GM10266 (cell line): ENCODE measurements at regions not wholly inside any gene's neighbourhood (a gene's known extent, or its start where the extent isn't known, plus 50 kb on each side); places are given as distances from the start of the nearest gene placed in this dataset.

Experiments used
- DNase-seq: peaks from one replicate; pipeline ENCODE4 v3.0.0; 2012; ENCODE audit errors: extremely low spot score
- TF ChIP-seq, protein P1 (sequence below): IDR thresholded peaks from 2 replicates; pipeline ENCODE4 v1.5.1; 2012; ENCODE audit warnings: mild to moderate bottlenecking, low read depth; ENCODE audit not compliant: control insufficient read depth, insufficient read depth; ENCODE audit errors: missing control alignments

DNA sequence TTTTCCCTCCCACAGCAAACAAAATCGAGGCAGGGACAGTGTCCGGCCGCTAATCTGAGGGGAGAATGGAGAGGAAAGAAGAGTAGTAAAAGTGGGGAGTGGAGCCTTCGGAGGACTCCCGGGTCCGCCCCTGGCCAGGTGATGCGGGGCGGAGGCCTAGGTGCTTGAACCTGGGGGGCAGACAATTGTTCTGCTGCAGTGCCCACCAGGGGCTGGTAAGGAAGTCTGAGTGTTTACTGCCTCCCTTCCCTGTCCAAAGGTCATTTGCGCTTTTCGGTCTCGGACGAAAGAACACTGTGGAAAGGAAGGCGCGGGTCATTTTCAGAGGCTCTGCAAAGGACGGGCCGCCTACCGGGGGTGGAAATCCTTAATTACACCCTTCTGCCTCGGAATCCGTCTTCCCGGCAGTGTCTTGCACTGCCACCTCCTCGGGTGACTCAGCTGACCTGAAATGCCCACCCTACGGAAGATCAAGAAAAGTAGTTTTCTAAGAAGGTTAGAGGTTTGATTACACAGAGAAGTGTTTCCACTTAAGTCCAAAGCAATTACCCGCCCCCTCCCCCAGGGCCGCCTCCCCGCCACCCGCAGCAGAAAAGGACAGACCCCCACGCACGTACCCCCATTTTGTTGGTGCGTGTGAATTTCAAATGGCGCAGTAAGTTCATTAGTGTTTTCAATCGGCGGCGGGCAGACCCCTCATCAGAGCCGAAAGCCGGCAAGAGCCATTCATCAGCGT, 99.9 kb upstream of the TENM3 start:
- TF ChIP-seq, protein P1, sequence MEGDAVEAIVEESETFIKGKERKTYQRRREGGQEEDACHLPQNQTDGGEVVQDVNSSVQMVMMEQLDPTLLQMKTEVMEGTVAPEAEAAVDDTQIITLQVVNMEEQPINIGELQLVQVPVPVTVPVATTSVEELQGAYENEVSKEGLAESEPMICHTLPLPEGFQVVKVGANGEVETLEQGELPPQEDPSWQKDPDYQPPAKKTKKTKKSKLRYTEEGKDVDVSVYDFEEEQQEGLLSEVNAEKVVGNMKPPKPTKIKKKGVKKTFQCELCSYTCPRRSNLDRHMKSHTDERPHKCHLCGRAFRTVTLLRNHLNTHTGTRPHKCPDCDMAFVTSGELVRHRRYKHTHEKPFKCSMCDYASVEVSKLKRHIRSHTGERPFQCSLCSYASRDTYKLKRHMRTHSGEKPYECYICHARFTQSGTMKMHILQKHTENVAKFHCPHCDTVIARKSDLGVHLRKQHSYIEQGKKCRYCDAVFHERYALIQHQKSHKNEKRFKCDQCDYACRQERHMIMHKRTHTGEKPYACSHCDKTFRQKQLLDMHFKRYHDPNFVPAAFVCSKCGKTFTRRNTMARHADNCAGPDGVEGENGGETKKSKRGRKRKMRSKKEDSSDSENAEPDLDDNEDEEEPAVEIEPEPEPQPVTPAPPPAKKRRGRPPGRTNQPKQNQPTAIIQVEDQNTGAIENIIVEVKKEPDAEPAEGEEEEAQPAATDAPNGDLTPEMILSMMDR, result no peak
- peak; percentile 15 for DNase-seq

DNA sequence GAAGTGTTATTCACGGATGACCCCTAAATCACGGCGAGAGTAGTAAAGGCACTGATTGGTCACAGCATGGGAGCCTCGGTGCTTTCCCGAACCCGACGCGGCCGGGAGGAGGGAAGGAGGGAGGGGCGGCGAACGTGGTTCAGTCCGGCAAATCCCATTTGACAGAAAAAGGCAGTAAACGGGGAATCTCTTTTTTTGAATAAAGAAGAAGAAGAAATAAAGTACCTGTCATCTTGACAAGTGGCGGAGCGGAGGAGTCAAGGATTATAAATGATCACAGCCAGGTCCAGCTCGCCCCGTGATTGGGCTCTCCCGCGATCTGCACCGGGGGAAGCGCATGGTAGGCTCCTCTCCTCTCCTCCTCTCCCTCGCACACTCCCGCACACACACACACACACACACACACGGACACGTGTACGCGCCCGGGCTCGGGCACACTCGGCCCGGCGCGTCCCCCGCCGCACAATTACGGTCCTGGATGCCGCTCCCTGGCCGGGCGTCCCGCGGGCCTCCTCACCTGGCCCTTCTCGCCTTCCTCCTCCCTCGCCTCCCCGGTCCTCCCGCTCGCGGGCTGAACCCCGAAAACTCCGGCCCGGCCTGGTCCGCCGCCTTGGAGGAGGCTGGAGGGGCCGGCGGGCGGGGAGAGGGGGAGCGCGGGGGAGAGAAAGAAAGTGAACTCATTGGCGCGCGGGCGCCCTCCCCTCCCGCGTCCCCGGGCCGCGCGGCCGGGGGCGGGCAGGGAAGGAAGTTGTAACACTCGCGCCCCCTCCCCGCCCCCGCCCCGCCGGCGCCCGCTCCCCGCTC, 99.2 kb upstream of the TENM3 start:
- TF ChIP-seq, protein P1, result no peak
- peak; percentile 44 for DNase-seq

- TF ChIP-seq, protein P1, result no peak
- DNase-seq, result peak; percentile 43
These were observed 98.4 kb upstream of the TENM3 start for GRCh38 chr4:182144626-182145333.

DNA sequence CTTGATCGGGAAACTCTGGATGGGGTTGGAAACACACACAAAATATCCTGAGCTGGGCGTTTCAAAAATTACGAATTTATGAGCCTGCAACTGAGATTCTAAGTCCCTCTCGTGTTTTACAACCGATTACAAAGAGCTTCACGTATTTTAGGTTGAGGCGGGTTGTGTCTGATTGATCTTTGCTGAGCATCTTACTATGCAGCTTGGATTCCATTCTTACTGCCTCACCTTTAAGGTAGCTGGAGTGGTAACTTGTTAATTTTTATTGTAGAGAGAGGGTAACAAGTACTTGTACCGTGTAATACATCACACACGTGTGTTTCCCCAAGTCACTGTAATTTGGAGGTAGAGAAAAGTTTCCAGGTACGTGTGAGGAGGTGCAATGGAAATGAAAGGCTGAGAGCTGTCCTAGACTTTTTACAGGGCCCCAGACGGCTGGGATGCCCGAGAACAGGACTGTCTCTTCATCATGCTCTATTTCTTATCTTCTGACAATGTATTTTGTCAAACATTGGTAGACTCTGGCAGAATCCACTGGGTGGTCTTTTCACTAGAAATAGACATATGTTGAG, 97.8 kb upstream of the TENM3 start:
- DNase-seq, result no peak
- TF ChIP-seq, protein P1, result no peak

GRCh38 chr4:182147391-182147790, 95.8 kb upstream of the TENM3 start:
- no peak for DNase-seq
- TF ChIP-seq, protein P1, result no peak

- TF ChIP-seq, protein P1, result no peak
- no peak for DNase-seq
These were observed 92.6 kb upstream of the TENM3 start for GRCh38 chr4:182150645-182151044.
